ENCODE measurements at regions not wholly inside any gene's neighbourhood (a gene's known extent, or its start where the extent isn't known, plus 50 kb on each side); places are given as distances from the start of the nearest gene placed in this dataset.

DNA sequence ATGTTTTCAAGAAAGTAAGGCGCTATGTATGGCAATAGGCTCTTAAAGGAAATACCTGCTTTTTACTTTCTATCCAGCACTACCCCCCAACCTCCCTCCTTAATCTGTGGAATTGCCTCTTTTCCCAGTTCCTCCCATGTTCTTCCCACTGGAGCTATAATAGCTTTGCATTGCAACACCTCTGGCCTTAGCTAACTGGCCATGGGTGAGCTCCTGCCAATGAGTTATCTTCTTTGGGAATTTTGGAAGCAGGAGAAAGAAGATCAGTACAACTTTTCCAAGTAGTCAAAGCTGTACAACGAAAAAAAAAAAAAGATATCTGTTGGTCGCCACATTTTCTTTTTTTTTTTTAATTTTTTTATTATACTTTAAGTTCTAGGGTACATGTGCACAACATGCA is 398.0 kb downstream of the NPIPA8 start (continued):
- TF ChIP-seq, protein P1, sequence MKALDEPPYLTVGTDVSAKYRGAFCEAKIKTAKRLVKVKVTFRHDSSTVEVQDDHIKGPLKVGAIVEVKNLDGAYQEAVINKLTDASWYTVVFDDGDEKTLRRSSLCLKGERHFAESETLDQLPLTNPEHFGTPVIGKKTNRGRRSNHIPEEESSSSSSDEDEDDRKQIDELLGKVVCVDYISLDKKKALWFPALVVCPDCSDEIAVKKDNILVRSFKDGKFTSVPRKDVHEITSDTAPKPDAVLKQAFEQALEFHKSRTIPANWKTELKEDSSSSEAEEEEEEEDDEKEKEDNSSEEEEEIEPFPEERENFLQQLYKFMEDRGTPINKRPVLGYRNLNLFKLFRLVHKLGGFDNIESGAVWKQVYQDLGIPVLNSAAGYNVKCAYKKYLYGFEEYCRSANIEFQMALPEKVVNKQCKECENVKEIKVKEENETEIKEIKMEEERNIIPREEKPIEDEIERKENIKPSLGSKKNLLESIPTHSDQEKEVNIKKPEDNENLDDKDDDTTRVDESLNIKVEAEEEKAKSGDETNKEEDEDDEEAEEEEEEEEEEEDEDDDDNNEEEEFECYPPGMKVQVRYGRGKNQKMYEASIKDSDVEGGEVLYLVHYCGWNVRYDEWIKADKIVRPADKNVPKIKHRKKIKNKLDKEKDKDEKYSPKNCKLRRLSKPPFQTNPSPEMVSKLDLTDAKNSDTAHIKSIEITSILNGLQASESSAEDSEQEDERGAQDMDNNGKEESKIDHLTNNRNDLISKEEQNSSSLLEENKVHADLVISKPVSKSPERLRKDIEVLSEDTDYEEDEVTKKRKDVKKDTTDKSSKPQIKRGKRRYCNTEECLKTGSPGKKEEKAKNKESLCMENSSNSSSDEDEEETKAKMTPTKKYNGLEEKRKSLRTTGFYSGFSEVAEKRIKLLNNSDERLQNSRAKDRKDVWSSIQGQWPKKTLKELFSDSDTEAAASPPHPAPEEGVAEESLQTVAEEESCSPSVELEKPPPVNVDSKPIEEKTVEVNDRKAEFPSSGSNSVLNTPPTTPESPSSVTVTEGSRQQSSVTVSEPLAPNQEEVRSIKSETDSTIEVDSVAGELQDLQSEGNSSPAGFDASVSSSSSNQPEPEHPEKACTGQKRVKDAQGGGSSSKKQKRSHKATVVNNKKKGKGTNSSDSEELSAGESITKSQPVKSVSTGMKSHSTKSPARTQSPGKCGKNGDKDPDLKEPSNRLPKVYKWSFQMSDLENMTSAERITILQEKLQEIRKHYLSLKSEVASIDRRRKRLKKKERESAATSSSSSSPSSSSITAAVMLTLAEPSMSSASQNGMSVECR (CRISPR knock-in tag; IDR thresholded peaks at IDR 0.05; ENCODE audit: borderline replicate concordance): no peak

DNA sequence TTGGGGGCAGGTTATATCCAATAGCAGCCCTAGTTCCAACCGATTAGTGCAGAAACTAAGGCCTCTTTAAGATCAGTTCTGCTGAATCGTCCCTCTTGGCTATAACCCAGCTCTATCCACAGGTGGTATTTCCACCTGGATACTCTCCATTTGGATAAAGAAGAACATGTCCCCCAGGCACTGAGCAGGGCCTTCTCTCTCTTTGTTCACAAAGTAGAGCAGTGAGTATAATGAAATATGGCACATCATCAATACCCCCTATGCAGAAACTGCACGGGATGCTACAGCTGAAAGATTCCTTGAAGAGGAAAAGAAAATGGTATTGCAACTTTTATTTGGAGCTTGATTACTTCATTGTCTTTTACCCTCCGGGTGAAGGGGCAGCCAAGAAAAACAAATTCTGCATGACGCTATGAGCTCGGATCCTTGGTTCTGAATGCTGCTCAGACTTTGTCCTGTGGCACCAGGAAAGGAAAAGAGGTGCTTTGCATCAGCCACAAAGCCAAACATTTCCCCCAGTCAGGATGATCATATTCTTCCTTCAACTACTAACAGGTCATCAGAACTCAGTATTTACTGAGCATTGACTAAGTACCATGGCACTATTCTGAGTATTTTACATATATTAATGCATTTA is 399.7 kb downstream of the NPIPA8 start:
- Mint-ChIP-seq H3K27me3 (ENCODE audit: low read depth) (no peaks in the 10 kb centered on the region), H3K36me3 (peaks cover 4% of the 10 kb centered on the region; the same call in 1 of the 2 replicates), H3K9me3 (peaks cover 18% of the 10 kb centered on the region), H3K4me1 (peaks cover 12% of the 10 kb centered on the region), H3K4me3 (no peak overlapping the region), H3K27ac (no peak overlapping the region)
- ChIA-PET POLR2A (no interaction called here), CTCF (no interaction called here)
- TF ChIP-seq MAX (CRISPR knock-in tag; IDR thresholded peaks at IDR 0.05): no peak
- TF ChIP-seq, protein P2, sequence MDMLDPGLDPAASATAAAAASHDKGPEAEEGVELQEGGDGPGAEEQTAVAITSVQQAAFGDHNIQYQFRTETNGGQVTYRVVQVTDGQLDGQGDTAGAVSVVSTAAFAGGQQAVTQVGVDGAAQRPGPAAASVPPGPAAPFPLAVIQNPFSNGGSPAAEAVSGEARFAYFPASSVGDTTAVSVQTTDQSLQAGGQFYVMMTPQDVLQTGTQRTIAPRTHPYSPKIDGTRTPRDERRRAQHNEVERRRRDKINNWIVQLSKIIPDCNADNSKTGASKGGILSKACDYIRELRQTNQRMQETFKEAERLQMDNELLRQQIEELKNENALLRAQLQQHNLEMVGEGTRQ (CRISPR knock-in tag; IDR thresholded peaks at IDR 0.05): no peak
- no peak for TF ChIP-seq KAT7 (CRISPR knock-in tag; IDR thresholded peaks at IDR 0.05; ENCODE audit: borderline replicate concordance)
- TF ChIP-seq CBFB (CRISPR knock-in tag; IDR thresholded peaks at IDR 0.05; ENCODE audit: low read depth): no peak
- no peak for TF ChIP-seq ZNF263 (CRISPR knock-in tag; IDR thresholded peaks at IDR 0.05; ENCODE audit: low read depth)
- TF ChIP-seq, protein P3, sequence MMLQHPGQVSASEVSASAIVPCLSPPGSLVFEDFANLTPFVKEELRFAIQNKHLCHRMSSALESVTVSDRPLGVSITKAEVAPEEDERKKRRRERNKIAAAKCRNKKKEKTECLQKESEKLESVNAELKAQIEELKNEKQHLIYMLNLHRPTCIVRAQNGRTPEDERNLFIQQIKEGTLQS (CRISPR knock-in tag; conservative IDR thresholded peaks at IDR 0.05): no peak
- no peak for TF ChIP-seq RELA (CRISPR knock-in tag; IDR thresholded peaks at IDR 0.05; ENCODE audit: borderline replicate concordance)
- no peak for TF ChIP-seq NR3C1 (CRISPR knock-in tag; conservative IDR thresholded peaks at IDR 0.05; ENCODE audit: low read depth)
- TF ChIP-seq CDX4 (CRISPR knock-in tag; IDR thresholded peaks at IDR 0.05; ENCODE audit: borderline replicate concordance): no peak
- TF ChIP-seq CREB1 (CRISPR knock-in tag; IDR thresholded peaks at IDR 0.05): no peak
- no peak for TF ChIP-seq HMGA2 (CRISPR knock-in tag; IDR thresholded peaks at IDR 0.05)
- TF ChIP-seq JAZF1 (CRISPR knock-in tag; IDR thresholded peaks at IDR 0.05): no peak
- no peak for TF ChIP-seq ZNF532 (CRISPR knock-in tag; IDR thresholded peaks at IDR 0.05; ENCODE audit: borderline replicate concordance)
- no peak for TF ChIP-seq ZNF416 (CRISPR knock-in tag; IDR thresholded peaks at IDR 0.05)
- TF ChIP-seq SOX15 (CRISPR knock-in tag; IDR thresholded peaks at IDR 0.05): no peak
- no peak for DNase-seq (ENCODE audit: low spot score)
- ATAC-seq: no peak

All from WTC11 (cell line).